ENCODE measurements at regions not wholly inside any gene's neighbourhood (a gene's known extent, or its start where the extent isn't known, plus 50 kb on each side); places are given as distances from the start of the nearest gene placed in this dataset.

- DNase-seq (ENCODE audit: low read depth in 2 of 2): peak in 1 of 2 donors; percentile 1
- Histone ChIP-seq H2AFZ (ENCODE audit: low read length) (no peak overlapping the region), H3K36me3 (ENCODE audit: control insufficient read depth, insufficient read depth, low read length) (no peaks in the 10 kb centered on the region), H3K9me3 (ENCODE audit: control insufficient read depth, insufficient read depth, low read depth, low read length) (no peaks in the 10 kb centered on the region), H3K4me2 (ENCODE audit: extremely low read depth, insufficient read depth, low read length) (no peak overlapping the region), H3K27ac (ENCODE audit: insufficient read depth, low read length) (no peak overlapping the region), H4K20me1 (ENCODE audit: control insufficient read depth, extremely low read depth, insufficient read depth, low read length) (no peaks in the 10 kb centered on the region), H3K27me3 (ENCODE audit: control insufficient read depth, insufficient read depth, low read length) (no peaks in the 10 kb centered on the region), H3K4me3 (replicated peaks in 1 of 4; ENCODE audit: control extremely low read depth in 1 of 4, insufficient read depth in 1 of 4, low read depth in 3 of 4, low read length in 4 of 4) (no peak overlapping the region), H3K79me2 (ENCODE audit: control insufficient read depth, insufficient read depth, low read length) (no peaks in the 10 kb centered on the region), H3K4me1 (ENCODE audit: control insufficient read depth, extremely low read depth, insufficient read depth, low read length) (no peaks in the 10 kb centered on the region), H3K9ac (ENCODE audit: insufficient read depth, low read length) (no peak overlapping the region)
- TF ChIP-seq EZH2 (IDR thresholded peaks at IDR 0.05; ENCODE audit: low read length, missing control alignments): no peak
- TF ChIP-seq, protein P1, sequence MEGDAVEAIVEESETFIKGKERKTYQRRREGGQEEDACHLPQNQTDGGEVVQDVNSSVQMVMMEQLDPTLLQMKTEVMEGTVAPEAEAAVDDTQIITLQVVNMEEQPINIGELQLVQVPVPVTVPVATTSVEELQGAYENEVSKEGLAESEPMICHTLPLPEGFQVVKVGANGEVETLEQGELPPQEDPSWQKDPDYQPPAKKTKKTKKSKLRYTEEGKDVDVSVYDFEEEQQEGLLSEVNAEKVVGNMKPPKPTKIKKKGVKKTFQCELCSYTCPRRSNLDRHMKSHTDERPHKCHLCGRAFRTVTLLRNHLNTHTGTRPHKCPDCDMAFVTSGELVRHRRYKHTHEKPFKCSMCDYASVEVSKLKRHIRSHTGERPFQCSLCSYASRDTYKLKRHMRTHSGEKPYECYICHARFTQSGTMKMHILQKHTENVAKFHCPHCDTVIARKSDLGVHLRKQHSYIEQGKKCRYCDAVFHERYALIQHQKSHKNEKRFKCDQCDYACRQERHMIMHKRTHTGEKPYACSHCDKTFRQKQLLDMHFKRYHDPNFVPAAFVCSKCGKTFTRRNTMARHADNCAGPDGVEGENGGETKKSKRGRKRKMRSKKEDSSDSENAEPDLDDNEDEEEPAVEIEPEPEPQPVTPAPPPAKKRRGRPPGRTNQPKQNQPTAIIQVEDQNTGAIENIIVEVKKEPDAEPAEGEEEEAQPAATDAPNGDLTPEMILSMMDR (conservative IDR thresholded peaks at IDR 0.05 in 1 of 2, IDR thresholded peaks at IDR 0.05 in 1 of 2; ENCODE audit: low read depth in 1 of 2, low read length in 2 of 2): no peak
Measured at GRCh38 chr4:27894951-27895350, 1034.3 kb downstream of the STIM2 start.

- H3K4me3 ChIP-seq (replicated peaks in 1 of 4; ENCODE audit: control extremely low read depth in 1 of 4, insufficient read depth in 1 of 4, low read depth in 3 of 4, low read length in 4 of 4): no peak overlapping the region
- H3K79me2 ChIP-seq (ENCODE audit: control insufficient read depth, insufficient read depth, low read length): no peaks in the 10 kb centered on the region
- no peaks in the 10 kb centered on the region for H3K36me3 ChIP-seq (ENCODE audit: control insufficient read depth, insufficient read depth, low read length)
- H3K4me1 ChIP-seq (ENCODE audit: control insufficient read depth, extremely low read depth, insufficient read depth, low read length): no peaks in the 10 kb centered on the region
- no peaks in the 10 kb centered on the region for H3K27me3 ChIP-seq (ENCODE audit: control insufficient read depth, insufficient read depth, low read length)
- H3K9ac ChIP-seq (ENCODE audit: insufficient read depth, low read length): no peak overlapping the region
- H3K9me3 ChIP-seq (ENCODE audit: control insufficient read depth, insufficient read depth, low read depth, low read length): no peaks in the 10 kb centered on the region
- no peaks in the 10 kb centered on the region for H4K20me1 ChIP-seq (ENCODE audit: control insufficient read depth, extremely low read depth, insufficient read depth, low read length)
- no peak overlapping the region for H3K27ac ChIP-seq (ENCODE audit: insufficient read depth, low read length)
- no peak for TF ChIP-seq EZH2 (IDR thresholded peaks at IDR 0.05; ENCODE audit: low read length, missing control alignments)
- TF ChIP-seq, protein P1 (conservative IDR thresholded peaks at IDR 0.05 in 1 of 2, IDR thresholded peaks at IDR 0.05 in 1 of 2; ENCODE audit: low read depth in 1 of 2, low read length in 2 of 2): no peak
- DNase-seq (ENCODE audit: low read depth in 2 of 2): no peak
- no peak overlapping the region for H3K4me2 ChIP-seq (ENCODE audit: extremely low read depth, insufficient read depth, low read length)
- H2AFZ ChIP-seq (ENCODE audit: low read length): no peak overlapping the region
Measured at GRCh38 chr4:27908356-27908755, 1047.7 kb downstream of the STIM2 start.

DNA sequence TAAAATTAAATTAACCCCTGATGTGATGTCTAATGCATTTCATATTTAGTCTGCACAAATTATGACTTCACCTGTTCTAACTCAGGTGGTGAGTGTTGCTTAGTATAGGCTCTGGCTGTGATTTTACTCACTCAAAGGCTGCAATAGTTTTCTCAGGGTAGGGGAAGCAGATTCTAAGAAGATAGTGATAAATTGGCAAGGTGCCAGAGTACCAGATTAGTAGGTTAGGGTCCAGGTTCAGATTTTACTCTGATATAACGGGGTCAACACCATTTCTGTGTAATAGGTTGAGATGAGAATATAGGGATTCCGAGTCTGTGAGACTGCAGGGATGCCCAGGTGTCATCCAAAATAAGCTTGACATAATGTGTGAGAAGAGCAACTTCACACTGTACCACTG lies 1049.6 kb downstream of the STIM2 start:
- no peak overlapping the region for H3K4me2 ChIP-seq (ENCODE audit: extremely low read depth, insufficient read depth, low read length)
- H3K27ac ChIP-seq (ENCODE audit: insufficient read depth, low read length): no peak overlapping the region
- no peak for DNase-seq (ENCODE audit: low read depth in 2 of 2)
- H3K27me3 ChIP-seq (ENCODE audit: control insufficient read depth, insufficient read depth, low read length): no peaks in the 10 kb centered on the region
- no peak overlapping the region for H3K4me3 ChIP-seq (replicated peaks in 1 of 4; ENCODE audit: control extremely low read depth in 1 of 4, insufficient read depth in 1 of 4, low read depth in 3 of 4, low read length in 4 of 4)
- no peak overlapping the region for H2AFZ ChIP-seq (ENCODE audit: low read length)
- TF ChIP-seq, protein P1 (conservative IDR thresholded peaks at IDR 0.05 in 1 of 2, IDR thresholded peaks at IDR 0.05 in 1 of 2; ENCODE audit: low read depth in 1 of 2, low read length in 2 of 2): no peak
- no peak for TF ChIP-seq EZH2 (IDR thresholded peaks at IDR 0.05; ENCODE audit: low read length, missing control alignments)
- H4K20me1 ChIP-seq (ENCODE audit: control insufficient read depth, extremely low read depth, insufficient read depth, low read length): no peaks in the 10 kb centered on the region
- no peaks in the 10 kb centered on the region for H3K9me3 ChIP-seq (ENCODE audit: control insufficient read depth, insufficient read depth, low read depth, low read length)
- no peak overlapping the region for H3K9ac ChIP-seq (ENCODE audit: insufficient read depth, low read length)
- H3K79me2 ChIP-seq (ENCODE audit: control insufficient read depth, insufficient read depth, low read length): no peaks in the 10 kb centered on the region
- H3K4me1 ChIP-seq (ENCODE audit: control insufficient read depth, extremely low read depth, insufficient read depth, low read length): no peaks in the 10 kb centered on the region
- no peaks in the 10 kb centered on the region for H3K36me3 ChIP-seq (ENCODE audit: control insufficient read depth, insufficient read depth, low read length)

Data from fibroblast of lung (primary cell).